GM23338 (cell line): ENCODE measurements at regions not wholly inside any gene's neighbourhood (a gene's known extent, or its start where the extent isn't known, plus 50 kb on each side); places are given as distances from the start of the nearest gene placed in this dataset.

Experiments used
- CREB1 ChIP-seq: fragments of 250-450 bp; sonication (Bioruptor Pico); IDR thresholded peaks from 2 replicates; pipeline ENCODE4 v1.5.0; 2020; ENCODE audit warnings: low read depth, mild to moderate bottlenecking, moderate library complexity
- EZH2 ChIP-seq: fragments of 200-600 bp; sonication (generic); IDR thresholded peaks from one replicate; pipeline ENCODE4 v1.8.0; 2017; ENCODE audit warnings: antibody characterized with exemption, mild to moderate bottlenecking, low read depth; ENCODE audit not compliant: unreplicated experiment
- JUNB ChIP-seq: IDR thresholded peaks from one replicate; pipeline ENCODE4 v1.6.1; 2016; ENCODE audit warnings: antibody characterized with exemption; ENCODE audit not compliant: unreplicated experiment
- NANOG ChIP-seq: IDR thresholded peaks from 2 replicates; pipeline ENCODE4 v1.6.1; 2016; ENCODE audit warnings: antibody characterized with exemption, borderline replicate concordance
- POLR2AphosphoS5 ChIP-seq: IDR thresholded peaks from 2 replicates; pipeline ENCODE4 v1.6.1; 2016; ENCODE audit warnings: antibody characterized with exemption, low read depth
- STAT1 ChIP-seq: IDR thresholded peaks from one replicate; pipeline ENCODE4 v1.6.1; 2016; ENCODE audit warnings: antibody characterized with exemption; ENCODE audit not compliant: unreplicated experiment
- ZNF114 ChIP-seq: fragments of 250-450 bp; sonication (Bioruptor Pico); IDR thresholded peaks from 2 replicates; pipeline ENCODE4 v1.5.0; 2020; ENCODE audit warnings: mild to moderate bottlenecking, moderate library complexity
- ZNF462 ChIP-seq: fragments of 250-450 bp; sonication (Bioruptor Pico); IDR thresholded peaks from 2 replicates; pipeline ENCODE4 v1.5.0; 2020; ENCODE audit warnings: mild to moderate bottlenecking, moderate library complexity
- TF ChIP-seq, protein P1 (sequence below), 2 experiments: fragments of 200-600 bp in 1 of 2; sonication (generic) in 1 of 2; conservative IDR thresholded peaks; 2 replicates each; pipeline versions ENCODE4 v1.5.1 to v1.6.1; 2016 to 2017; ENCODE audit warnings: antibody characterized with exemption in 2 of 2, low read depth in 2 of 2, mild to moderate bottlenecking in 2 of 2, moderate library complexity in 1 of 2
- TF ChIP-seq, protein P2 (sequence below): IDR thresholded peaks from one replicate; pipeline ENCODE4 v1.6.1; 2018; ENCODE audit warnings: antibody characterized with exemption; ENCODE audit not compliant: unreplicated experiment

DNA sequence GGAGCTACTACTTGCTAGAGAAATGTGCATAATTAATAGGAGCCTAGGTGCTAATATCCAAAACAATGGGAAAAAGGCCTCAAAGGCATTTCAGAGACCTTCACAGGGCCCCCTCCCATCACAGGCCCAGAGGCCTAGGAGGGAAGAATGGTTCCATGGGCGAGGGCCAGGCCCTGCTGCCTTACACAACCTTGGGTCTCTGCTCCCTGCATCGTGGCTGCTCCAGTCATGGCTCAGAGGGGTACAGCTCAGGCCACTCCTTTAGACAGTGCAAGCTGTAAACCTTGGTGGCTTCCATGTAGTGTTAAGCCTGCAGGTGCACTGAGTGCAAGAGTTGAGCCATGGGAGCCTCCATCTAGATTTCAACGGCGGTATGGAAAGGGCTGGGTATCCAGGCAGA is 429.2 kb downstream of the FIGN start (continued):
- TF ChIP-seq ZNF462 (CRISPR knock-in tag) = no peak
- no peak for TF ChIP-seq NANOG
- no peak for TF ChIP-seq STAT1
- TF ChIP-seq CREB1 = no peak
- no peak for TF ChIP-seq ZNF114
- no peak for TF ChIP-seq JUNB
- no peak for TF ChIP-seq POLR2AphosphoS5
- TF ChIP-seq, protein P1, sequence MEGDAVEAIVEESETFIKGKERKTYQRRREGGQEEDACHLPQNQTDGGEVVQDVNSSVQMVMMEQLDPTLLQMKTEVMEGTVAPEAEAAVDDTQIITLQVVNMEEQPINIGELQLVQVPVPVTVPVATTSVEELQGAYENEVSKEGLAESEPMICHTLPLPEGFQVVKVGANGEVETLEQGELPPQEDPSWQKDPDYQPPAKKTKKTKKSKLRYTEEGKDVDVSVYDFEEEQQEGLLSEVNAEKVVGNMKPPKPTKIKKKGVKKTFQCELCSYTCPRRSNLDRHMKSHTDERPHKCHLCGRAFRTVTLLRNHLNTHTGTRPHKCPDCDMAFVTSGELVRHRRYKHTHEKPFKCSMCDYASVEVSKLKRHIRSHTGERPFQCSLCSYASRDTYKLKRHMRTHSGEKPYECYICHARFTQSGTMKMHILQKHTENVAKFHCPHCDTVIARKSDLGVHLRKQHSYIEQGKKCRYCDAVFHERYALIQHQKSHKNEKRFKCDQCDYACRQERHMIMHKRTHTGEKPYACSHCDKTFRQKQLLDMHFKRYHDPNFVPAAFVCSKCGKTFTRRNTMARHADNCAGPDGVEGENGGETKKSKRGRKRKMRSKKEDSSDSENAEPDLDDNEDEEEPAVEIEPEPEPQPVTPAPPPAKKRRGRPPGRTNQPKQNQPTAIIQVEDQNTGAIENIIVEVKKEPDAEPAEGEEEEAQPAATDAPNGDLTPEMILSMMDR (conservative IDR thresholded peaks at IDR 0.05; ENCODE audit: low read depth in 2 of 2) = no peak
- TF ChIP-seq, protein P2, sequence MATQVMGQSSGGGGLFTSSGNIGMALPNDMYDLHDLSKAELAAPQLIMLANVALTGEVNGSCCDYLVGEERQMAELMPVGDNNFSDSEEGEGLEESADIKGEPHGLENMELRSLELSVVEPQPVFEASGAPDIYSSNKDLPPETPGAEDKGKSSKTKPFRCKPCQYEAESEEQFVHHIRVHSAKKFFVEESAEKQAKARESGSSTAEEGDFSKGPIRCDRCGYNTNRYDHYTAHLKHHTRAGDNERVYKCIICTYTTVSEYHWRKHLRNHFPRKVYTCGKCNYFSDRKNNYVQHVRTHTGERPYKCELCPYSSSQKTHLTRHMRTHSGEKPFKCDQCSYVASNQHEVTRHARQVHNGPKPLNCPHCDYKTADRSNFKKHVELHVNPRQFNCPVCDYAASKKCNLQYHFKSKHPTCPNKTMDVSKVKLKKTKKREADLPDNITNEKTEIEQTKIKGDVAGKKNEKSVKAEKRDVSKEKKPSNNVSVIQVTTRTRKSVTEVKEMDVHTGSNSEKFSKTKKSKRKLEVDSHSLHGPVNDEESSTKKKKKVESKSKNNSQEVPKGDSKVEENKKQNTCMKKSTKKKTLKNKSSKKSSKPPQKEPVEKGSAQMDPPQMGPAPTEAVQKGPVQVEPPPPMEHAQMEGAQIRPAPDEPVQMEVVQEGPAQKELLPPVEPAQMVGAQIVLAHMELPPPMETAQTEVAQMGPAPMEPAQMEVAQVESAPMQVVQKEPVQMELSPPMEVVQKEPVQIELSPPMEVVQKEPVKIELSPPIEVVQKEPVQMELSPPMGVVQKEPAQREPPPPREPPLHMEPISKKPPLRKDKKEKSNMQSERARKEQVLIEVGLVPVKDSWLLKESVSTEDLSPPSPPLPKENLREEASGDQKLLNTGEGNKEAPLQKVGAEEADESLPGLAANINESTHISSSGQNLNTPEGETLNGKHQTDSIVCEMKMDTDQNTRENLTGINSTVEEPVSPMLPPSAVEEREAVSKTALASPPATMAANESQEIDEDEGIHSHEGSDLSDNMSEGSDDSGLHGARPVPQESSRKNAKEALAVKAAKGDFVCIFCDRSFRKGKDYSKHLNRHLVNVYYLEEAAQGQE = no peak
- no peak for TF ChIP-seq EZH2
